ENCODE measurements at regions not wholly inside any gene's neighbourhood (a gene's known extent, or its start where the extent isn't known, plus 50 kb on each side); places are given as distances from the start of the nearest gene placed in this dataset.

DNA sequence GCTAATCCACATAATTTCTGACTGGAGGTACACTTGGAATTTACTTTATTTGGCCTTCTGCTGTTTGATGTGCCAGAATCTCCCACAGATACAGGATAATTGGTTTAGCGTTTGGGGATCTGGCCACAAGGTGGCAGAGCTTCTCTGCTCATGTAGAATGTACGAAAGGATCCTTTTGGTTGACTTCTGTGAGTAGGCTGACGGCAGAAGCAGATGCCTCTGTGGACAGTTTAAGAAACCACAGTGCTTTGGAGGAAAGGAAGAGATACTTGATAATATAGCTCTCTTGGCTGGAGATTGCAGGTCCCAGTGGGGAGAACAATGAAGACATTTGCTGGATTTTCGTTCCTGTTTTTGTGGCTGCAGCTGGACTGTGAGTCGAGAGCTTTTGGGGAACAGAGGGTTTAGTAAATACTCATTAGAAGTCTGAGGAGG, 75.3 kb upstream of the OR4E1 start (continued):
- TF ChIP-seq RAD21 (IDR thresholded peaks at IDR 0.05 in 1 of 2, conservative IDR thresholded peaks at IDR 0.05 in 1 of 2; ENCODE audit: low read depth in 2 of 2, low read length in 2 of 2) = peak; percentile 69 to 72
